HepG2 (cell line): ENCODE measurements at regions not wholly inside any gene's neighbourhood (a gene's known extent, or its start where the extent isn't known, plus 50 kb on each side); places are given as distances from the start of the nearest gene placed in this dataset.
"Not testable (repeated sequence)": the region's sequence is repeated elsewhere in the genome, so short reads cannot be mapped to it uniquely, and the experiment has no call there.

ENCODE experiments used
- ATAC-seq: fragments of 200-7000 bp; cut with Tn5 transposase; 3 replicates; pipeline ENCODE4 v1.9.1; 2020; ENCODE audit warnings: mild to moderate bottlenecking, moderate library complexity
- BruUV-seq: library from RNA; stranded (reverse); fragments of 400-500 nt; replicated peaks from 2 replicates; lab custom pipeline; 2021; lab: Mats Ljungman, UMichigan
- CTCF ChIA-PET: fragments of 300-600 bp; formaldehyde crosslinking; extraction: SDS; loops from one replicate; lab custom pipeline; 2021; ENCODE audit warnings: low total read pairs, inconsistent platforms, low intra/inter-chr PET ratio; lab: Yijun Ruan, JAX
- POLR2A ChIA-PET: fragments of 350-600 bp; sonication (Branson Sonifier 250); formaldehyde crosslinking; loops from one replicate; lab custom pipeline; 2020; ENCODE audit warnings: antibody characterized with exemption, inconsistent platforms; lab: Yijun Ruan, JAX
- DNase-seq: peaks from one replicate; pipeline ENCODE4 v3.0.0-alpha.2; 2015; ENCODE audit warnings: low spot score
- FAIRE-seq: peaks from 3 replicates; lab custom pipeline; 2011; peaks lifted over from hg19 to GRCh38; lab: Jason Lieb, UNC
- H2AFZ ChIP-seq: one replicate; pipeline ENCODE4 v1.6.1; 2011; ENCODE audit warnings: low read length, inconsistent platforms
- H3K27ac ChIP-seq: fragments of 300-600 bp; 3 replicates; pipeline ENCODE4 v1.8.0; 2011; ENCODE audit warnings: mixed run types, mild to moderate bottlenecking, mixed read lengths, low read length, inconsistent platforms; ENCODE audit not compliant: insufficient read depth; ENCODE audit errors: extremely low read length
- H3K27me3 ChIP-seq, 2 experiments: fragments of 200-600 bp in 1 of 2; 2 replicates in 1 of 2; 3 replicates in 1 of 2; pipeline versions ENCODE4 v1.6.0 to v1.8.0; 2011; ENCODE audit warnings: low read length in 2 of 2, mild to moderate bottlenecking in 2 of 2, moderate library complexity in 2 of 2, inconsistent platforms in 1 of 2; ENCODE audit not compliant: insufficient read depth in 2 of 2, control insufficient read depth in 1 of 2
- H3K36me3 ChIP-seq, 2 experiments: fragments of 200-600 bp in 1 of 2; replicated peaks in 1 of 2; 2 replicates in 1 of 2; 3 replicates in 1 of 2; pipeline versions ENCODE4 v1.5.1 to v1.8.0; 2011; ENCODE audit warnings: low read length in 2 of 2, inconsistent platforms in 1 of 2; ENCODE audit not compliant: insufficient read depth in 2 of 2, control insufficient read depth in 1 of 2
- H3K4me1 ChIP-seq: 2 replicates; pipeline ENCODE4 v1.5.1; 2012; ENCODE audit warnings: low read length, inconsistent platforms; ENCODE audit not compliant: insufficient read depth
- H3K4me2 ChIP-seq: 2 replicates; pipeline ENCODE4 v1.6.0; 2011; ENCODE audit warnings: low read depth, low read length, inconsistent platforms
- H3K4me3 ChIP-seq, 3 experiments: fragments of 200-600 bp in 1 of 3; sonication (generic), shearing (Covaris generic) in 1 of 3; replicated peaks in 1 of 3; 2 replicates each; pipeline ENCODE4 v1.5.1; 2011 to 2016; ENCODE audit warnings: low read length in 3 of 3, inconsistent platforms in 2 of 3, low read depth in 2 of 3, mild to moderate bottlenecking in 2 of 3, control low read depth in 1 of 3, mixed read lengths in 1 of 3; ENCODE audit not compliant: insufficient read depth in 1 of 3
- H3K79me2 ChIP-seq: one replicate; pipeline ENCODE4 v1.6.1; 2011; ENCODE audit warnings: low read length, inconsistent platforms; ENCODE audit not compliant: insufficient read depth
- H3K9ac ChIP-seq: 2 replicates; pipeline ENCODE4 v1.6.0; 2011; ENCODE audit warnings: mild to moderate bottlenecking, low read depth, low read length, inconsistent platforms; ENCODE audit not compliant: insufficient read depth
- H3K9me3 ChIP-seq: 2 replicates; pipeline ENCODE4 v1.5.1; 2012; ENCODE audit warnings: mild to moderate bottlenecking, low read length
- H4K20me1 ChIP-seq: 2 replicates; pipeline ENCODE4 v1.6.0; 2011; ENCODE audit warnings: inconsistent platforms, mild to moderate bottlenecking, low read length, moderate library complexity; ENCODE audit not compliant: insufficient read depth
- ATF3 ChIP-seq: sonication (generic); formaldehyde crosslinking; IDR thresholded peaks from 2 replicates; pipeline ENCODE4 v1.4.0; 2020; ENCODE audit warnings: missing genetic modification reagents
- IKZF4 ChIP-seq: sonication (generic); formaldehyde crosslinking; IDR thresholded peaks from 2 replicates; pipeline ENCODE4 v1.5.1; 2020; ENCODE audit warnings: borderline replicate concordance, mild to moderate bottlenecking, low read depth, missing genetic modification reagents; ENCODE audit errors: not compliant biosample characterization
- ISX ChIP-seq: sonication (generic); formaldehyde crosslinking; conservative IDR thresholded peaks from 2 replicates; pipeline ENCODE4 v1.5.0; 2020; ENCODE audit warnings: missing genetic modification reagents
- PHF5A ChIP-seq: IDR thresholded peaks from one replicate; pipeline ENCODE4 v1.6.1; 2018; ENCODE audit warnings: low read depth, missing genetic modification reagents; ENCODE audit not compliant: unreplicated experiment
- SAP130 ChIP-seq: IDR thresholded peaks from 2 replicates; pipeline ENCODE4 v1.6.1; 2016; ENCODE audit warnings: low read depth
- SP1 ChIP-seq, 2 experiments: fragments of 450-650 bp in 1 of 2; sonication (generic) in 1 of 2; formaldehyde crosslinking in 1 of 2; IDR thresholded peaks; 2 replicates each; pipeline versions ENCODE4 v1.4.0 to v1.6.1; 2016 to 2020; ENCODE audit warnings: missing genetic modification reagents in 1 of 2
- SP5 ChIP-seq: IDR thresholded peaks from 2 replicates; pipeline ENCODE4 v1.6.1; 2016; ENCODE audit warnings: low read depth, borderline replicate concordance
- ZNF160 ChIP-seq: sonication (generic); formaldehyde crosslinking; IDR thresholded peaks from 2 replicates; pipeline ENCODE4 v1.8.0; 2022; ENCODE audit warnings: mild to moderate bottlenecking, inconsistent platforms, missing genetic modification reagents
- ZNF251 ChIP-seq: sonication (generic); formaldehyde crosslinking; IDR thresholded peaks from 2 replicates; pipeline ENCODE4 v1.9.0; 2021; ENCODE audit warnings: mild to moderate bottlenecking, missing genetic modification reagents
- ZNF331 ChIP-seq: sonication (generic); formaldehyde crosslinking; IDR thresholded peaks from 2 replicates; pipeline ENCODE4 v1.4.0; 2020; ENCODE audit warnings: missing genetic modification reagents
- WGBS: methylation state at CpG from one replicate; pipeline ENCODE4 v1.1.6; 2017; ENCODE audit warnings: low lambda C conversion rate; 5-methylcytosine and 5-hydroxymethylcytosine counted together
- in situ Hi-C: cut with HindIII; loops from 2 replicates; pipeline ENCODE4 v1.10.0; 2017; ENCODE audit warnings: low pct_unique_long_range_greater_than_20kb; ENCODE audit not compliant: extremely low pct_ligation_motif_present
- intact Hi-C: fragments of 100-400 bp; cut with micrococcal nuclease; formaldehyde crosslinking; loops from one replicate; pipeline ENCODE4 v1.10.0; 2022; ENCODE audit not compliant: unreplicated experiment
- TF ChIP-seq, protein P1 (sequence below), 2 experiments: sonication (generic) in 1 of 2; formaldehyde crosslinking in 1 of 2; IDR thresholded peaks; 2 replicates each; pipeline versions ENCODE4 v1.4.0 to v1.6.1; 2016 to 2020; ENCODE audit warnings: borderline replicate concordance in 1 of 2, low read depth in 1 of 2, mild to moderate bottlenecking in 1 of 2, missing genetic modification reagents in 1 of 2
- TF ChIP-seq, protein P2 (sequence below): sonication (generic); formaldehyde crosslinking; IDR thresholded peaks from 2 replicates; pipeline ENCODE4 v1.4.0; 2020; ENCODE audit warnings: missing genetic modification reagents

DNA sequence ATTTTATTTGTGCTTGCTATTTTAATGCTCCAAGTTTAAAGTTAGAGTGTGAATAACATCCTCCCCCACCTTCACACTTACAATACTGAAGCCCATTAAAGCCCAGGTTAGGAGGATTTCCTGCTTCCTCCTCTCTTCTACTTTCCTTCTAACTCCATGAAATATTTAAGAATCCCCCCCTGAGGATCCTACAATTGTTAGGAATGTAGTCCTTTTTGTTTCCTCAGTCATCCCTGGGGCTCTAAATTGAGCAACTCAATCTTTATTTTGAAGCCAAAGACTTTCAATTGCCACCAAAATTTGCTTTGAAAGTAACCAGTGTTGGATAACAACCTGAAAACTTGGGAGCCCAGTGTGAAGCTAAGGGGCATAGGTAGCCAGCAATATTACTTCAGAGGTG lies 276.9 kb downstream of the FAM47A start (continued):
- TF ChIP-seq, protein P1, sequence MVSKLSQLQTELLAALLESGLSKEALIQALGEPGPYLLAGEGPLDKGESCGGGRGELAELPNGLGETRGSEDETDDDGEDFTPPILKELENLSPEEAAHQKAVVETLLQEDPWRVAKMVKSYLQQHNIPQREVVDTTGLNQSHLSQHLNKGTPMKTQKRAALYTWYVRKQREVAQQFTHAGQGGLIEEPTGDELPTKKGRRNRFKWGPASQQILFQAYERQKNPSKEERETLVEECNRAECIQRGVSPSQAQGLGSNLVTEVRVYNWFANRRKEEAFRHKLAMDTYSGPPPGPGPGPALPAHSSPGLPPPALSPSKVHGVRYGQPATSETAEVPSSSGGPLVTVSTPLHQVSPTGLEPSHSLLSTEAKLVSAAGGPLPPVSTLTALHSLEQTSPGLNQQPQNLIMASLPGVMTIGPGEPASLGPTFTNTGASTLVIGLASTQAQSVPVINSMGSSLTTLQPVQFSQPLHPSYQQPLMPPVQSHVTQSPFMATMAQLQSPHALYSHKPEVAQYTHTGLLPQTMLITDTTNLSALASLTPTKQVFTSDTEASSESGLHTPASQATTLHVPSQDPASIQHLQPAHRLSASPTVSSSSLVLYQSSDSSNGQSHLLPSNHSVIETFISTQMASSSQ (IDR thresholded peaks at IDR 0.05; ENCODE audit: low read depth) = no peak
- TF ChIP-seq, protein P1 (CRISPR knock-in tag; IDR thresholded peaks at IDR 0.05; ENCODE audit: borderline replicate concordance) = no peak
- TF ChIP-seq ATF3 (CRISPR knock-in tag) = no peak
- TF ChIP-seq ZNF331 (CRISPR knock-in tag) = no peak
- TF ChIP-seq ISX (CRISPR knock-in tag) = no peak
- no peak for TF ChIP-seq ZNF251 (CRISPR knock-in tag)
- TF ChIP-seq SP5 (CRISPR knock-in tag) = no peak
- no peak for TF ChIP-seq IKZF4 (CRISPR knock-in tag)
- no peak for TF ChIP-seq SAP130
- TF ChIP-seq PHF5A = no peak
- TF ChIP-seq, protein P2, sequence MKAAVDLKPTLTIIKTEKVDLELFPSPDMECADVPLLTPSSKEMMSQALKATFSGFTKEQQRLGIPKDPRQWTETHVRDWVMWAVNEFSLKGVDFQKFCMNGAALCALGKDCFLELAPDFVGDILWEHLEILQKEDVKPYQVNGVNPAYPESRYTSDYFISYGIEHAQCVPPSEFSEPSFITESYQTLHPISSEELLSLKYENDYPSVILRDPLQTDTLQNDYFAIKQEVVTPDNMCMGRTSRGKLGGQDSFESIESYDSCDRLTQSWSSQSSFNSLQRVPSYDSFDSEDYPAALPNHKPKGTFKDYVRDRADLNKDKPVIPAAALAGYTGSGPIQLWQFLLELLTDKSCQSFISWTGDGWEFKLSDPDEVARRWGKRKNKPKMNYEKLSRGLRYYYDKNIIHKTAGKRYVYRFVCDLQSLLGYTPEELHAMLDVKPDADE (CRISPR knock-in tag) = no peak
- no peak for TF ChIP-seq ZNF160 (CRISPR knock-in tag)
- no peak for TF ChIP-seq SP1 (IDR thresholded peaks at IDR 0.05)
- TF ChIP-seq SP1 (CRISPR knock-in tag; IDR thresholded peaks at IDR 0.05) = no peak

DNA sequence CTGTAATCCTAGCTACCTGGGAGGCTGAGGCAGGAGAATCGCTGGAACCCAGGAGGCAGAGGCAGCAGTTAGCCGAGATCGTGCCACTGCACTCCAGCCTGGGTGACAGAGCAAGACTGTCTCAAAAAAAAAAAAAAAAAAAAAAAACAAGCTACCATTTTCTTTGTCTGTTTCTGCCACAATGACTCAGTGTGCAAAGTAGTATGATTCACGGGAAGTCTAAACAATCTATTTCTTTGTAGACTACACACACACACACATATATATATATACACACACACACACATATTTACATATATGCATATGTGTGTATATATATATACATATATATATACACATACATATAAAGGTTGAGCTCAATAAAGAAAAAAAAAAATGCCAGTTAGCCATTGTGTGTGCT lies 280.0 kb downstream of the FAM47A start:
- H3K4me2 ChIP-seq, H3K27me3 ChIP-seq, H3K9ac ChIP-seq, H3K4me1 ChIP-seq, FAIRE-seq, H3K27ac ChIP-seq, CTCF ChIA-PET, POLR2A ChIA-PET, H2AFZ ChIP-seq, H3K79me2 ChIP-seq, ATAC-seq, DNase-seq, intact Hi-C loops, H4K20me1 ChIP-seq, BruUV-seq, H3K4me3 ChIP-seq, in situ Hi-C loops, H3K36me3 ChIP-seq: not testable (repeated sequence)
- WGBS = 0% methylated on average over 4 of the region's 4 CpGs
- peaks cover 23% of the 10 kb centered on the region for H3K9me3 ChIP-seq
